Stimulated activated CD4-positive, alpha-beta T cell treated with anti-CD3 and anti-CD28 coated beads, TNF-alpha, amount 100 ng/mL, for 1 hour (primary cell): ENCODE measurements at regions not wholly inside any gene's neighbourhood (a gene's known extent, or its start where the extent isn't known, plus 50 kb on each side); places are given as distances from the start of the nearest gene placed in this dataset.
"Not testable (repeated sequence)": the region's sequence is repeated elsewhere in the genome, so short reads cannot be mapped to it uniquely, and the experiment has no call there.

Source experiments
- DNase-seq, 3 donors: peaks; one replicate each; pipeline ENCODE4 v3.0.0-alpha.2; 2020; ENCODE audit warnings: low read depth in 3 of 3, low spot score in 1 of 3

GRCh38 chr2:235443580-235443979 is 50.3 kb upstream of the AGAP1 start:
- DNase-seq: not testable (repeated sequence)
